CD14-positive monocyte (primary cell): ENCODE measurements at regions not wholly inside any gene's neighbourhood (a gene's known extent, or its start where the extent isn't known, plus 50 kb on each side); places are given as distances from the start of the nearest gene placed in this dataset.

ENCODE experiments used
- DNase-seq, 3 donors: peaks; one replicate each; pipeline ENCODE4 v3.0.0-alpha.2; 2011 to 2022
- H2AFZ ChIP-seq: 2 replicates; pipeline ENCODE4 v1.6.0; 2012; ENCODE audit warnings: mild to moderate bottlenecking, low read depth, low read length, inconsistent platforms; ENCODE audit not compliant: insufficient read depth, poor library complexity, severe bottlenecking
- H3K27ac ChIP-seq, 2 donors: 1 replicate in 1 of 2; 2 replicates in 1 of 2; pipeline ENCODE4 v1.5.1; 2012 to 2013; ENCODE audit warnings: low read length in 2 of 2, control low read depth in 1 of 2, inconsistent platforms in 1 of 2, low read depth in 1 of 2, mild to moderate bottlenecking in 1 of 2
- H3K27me3 ChIP-seq, 2 donors: one replicate each; pipeline versions ENCODE4 v1.6.0 to v1.6.1; 2011 to 2013; ENCODE audit warnings: low read length in 2 of 2; ENCODE audit not compliant: control insufficient read depth in 2 of 2, insufficient read depth in 2 of 2
- H3K36me3 ChIP-seq, 2 donors: replicated peaks in 1 of 2; 1 replicate in 1 of 2; 2 replicates in 1 of 2; pipeline versions ENCODE4 v1.5.1 to v1.6.1; 2012 to 2013; ENCODE audit warnings: low read length in 2 of 2, control low read depth in 1 of 2, inconsistent platforms in 1 of 2, mild to moderate bottlenecking in 1 of 2; ENCODE audit not compliant: insufficient read depth in 2 of 2, control insufficient read depth in 1 of 2
- H3K4me1 ChIP-seq, 2 donors: 1 replicate in 1 of 2; 2 replicates in 1 of 2; pipeline versions ENCODE4 v1.5.1 to v1.6.1; 2012 to 2013; ENCODE audit warnings: low read length in 2 of 2, control low read depth in 1 of 2, inconsistent platforms in 1 of 2, mild to moderate bottlenecking in 1 of 2, moderate library complexity in 1 of 2; ENCODE audit not compliant: insufficient read depth in 2 of 2, control insufficient read depth in 1 of 2
- H3K4me2 ChIP-seq: replicated peaks from 2 replicates; pipeline ENCODE3; 2012; ENCODE audit warnings: low read length, moderate library complexity, mild to moderate bottlenecking; ENCODE audit not compliant: poor library complexity, severe bottlenecking; ENCODE audit errors: extremely low read depth
- H3K4me3 ChIP-seq, 3 experiments: fragments of 200-600 bp in 1 of 3; sonication (generic) in 1 of 3; replicated peaks in 1 of 3; 1 replicate in 2 of 3; 2 replicates in 1 of 3; pipeline ENCODE4 v1.5.1; 2011 to 2013; ENCODE audit warnings: low read length in 3 of 3, mild to moderate bottlenecking in 3 of 3, control low read depth in 2 of 3, low read depth in 2 of 3, inconsistent platforms in 1 of 3, moderate library complexity in 1 of 3
- H3K79me2 ChIP-seq: 2 replicates; pipeline ENCODE4 v1.6.0; 2012; ENCODE audit warnings: mild to moderate bottlenecking, control low read depth, inconsistent platforms, low read length, moderate library complexity; ENCODE audit not compliant: insufficient read depth
- H3K9ac ChIP-seq: 2 replicates; pipeline ENCODE4 v1.6.0; 2017; ENCODE audit warnings: low read length, mild to moderate bottlenecking; ENCODE audit not compliant: insufficient read depth, poor library complexity, severe bottlenecking
- H3K9me3 ChIP-seq, 2 donors: replicated peaks in 1 of 2; 1 replicate in 1 of 2; 2 replicates in 1 of 2; pipeline versions ENCODE4 v1.5.1 to v1.6.1; 2012 to 2013; ENCODE audit warnings: low read length in 2 of 2, control low read depth in 1 of 2; ENCODE audit not compliant: control insufficient read depth in 1 of 2, insufficient read depth in 1 of 2
- H4K20me1 ChIP-seq: 2 replicates; pipeline ENCODE4 v1.6.0; 2012; ENCODE audit warnings: mild to moderate bottlenecking, low read length, control low read depth, moderate library complexity; ENCODE audit not compliant: insufficient read depth
- H3K27ac Mint-ChIP-seq, 7 donors: one replicate each; pipeline ENCODE4 v1.8.0; 2020; ENCODE audit warnings: mild to moderate bottlenecking in 7 of 7, mixed read lengths in 7 of 7, moderate library complexity in 6 of 7, inconsistent platforms in 2 of 7
- H3K27me3 Mint-ChIP-seq, 3 donors: one replicate each; pipeline ENCODE4 v1.8.0; 2021 to 2022; ENCODE audit warnings: low read depth in 3 of 3, mild to moderate bottlenecking in 3 of 3, mixed read lengths in 3 of 3, moderate library complexity in 3 of 3, inconsistent platforms in 1 of 3
- H3K36me3 Mint-ChIP-seq, 2 donors: one replicate each; pipeline ENCODE4 v1.8.0; 2020; ENCODE audit warnings: mixed read lengths in 2 of 2, inconsistent platforms in 1 of 2, mild to moderate bottlenecking in 1 of 2
- H3K4me1 Mint-ChIP-seq: one replicate; pipeline ENCODE4 v1.8.0; 2020; ENCODE audit warnings: mild to moderate bottlenecking, mixed read lengths
- H3K4me3 Mint-ChIP-seq, 2 donors: one replicate each; pipeline ENCODE4 v1.8.0; 2020; ENCODE audit warnings: mild to moderate bottlenecking in 2 of 2, mixed read lengths in 2 of 2, moderate library complexity in 1 of 2
- H3K9me3 Mint-ChIP-seq, 7 donors: one replicate each; pipeline ENCODE4 v1.8.0; 2020 to 2022; ENCODE audit warnings: mixed read lengths in 7 of 7, mild to moderate bottlenecking in 6 of 7, moderate library complexity in 6 of 7, inconsistent platforms in 2 of 7
- CTCF ChIP-seq: fragments of 200-600 bp; IDR thresholded peaks from one replicate; pipeline ENCODE4 v1.8.0; 2022; ENCODE audit warnings: antibody characterized with exemption, mild to moderate bottlenecking
- WGBS: methylation state at CpG from one replicate; pipeline ENCODE4 v1.1.5; 2013; ENCODE audit warnings: missing lambda C conversion rate; ENCODE audit not compliant: insufficient coverage; 5-methylcytosine and 5-hydroxymethylcytosine counted together
- intact Hi-C, 2 donors: fragments of 100-400 bp; cut with micrococcal nuclease; formaldehyde crosslinking; loops; one replicate each; pipeline versions ENCODE4 v1.15.0 to v1.15.1; 2023

GRCh38 chr1:38568061-38568857 lies 291.3 kb downstream of the RRAGC start:
- H3K4me3 ChIP-seq = no peak overlapping the region
- H3K27me3 Mint-ChIP-seq = peaks cover 5 to 26% (median 20%) of the 10 kb centered on the region in 3 donors
- H3K4me2 ChIP-seq = no peak overlapping the region
- DNase-seq = no peak
- no peaks in the 10 kb centered on the region for H3K9me3 Mint-ChIP-seq
- H3K79me2 ChIP-seq = no peaks in the 10 kb centered on the region
- H4K20me1 ChIP-seq = no peaks in the 10 kb centered on the region
- no peak overlapping the region for H3K27ac ChIP-seq
- H3K36me3 ChIP-seq = no peaks in the 10 kb centered on the region
- H3K9me3 ChIP-seq = no peaks in the 10 kb centered on the region
- 88% methylated on average over 3 of the region's 5 CpGs for WGBS
- H3K36me3 Mint-ChIP-seq = no peaks in the 10 kb centered on the region
- no peak overlapping the region for H3K9ac ChIP-seq
- H3K27me3 ChIP-seq = peaks cover 0 to 7% of the 10 kb centered on the region in 2 donors
- TF ChIP-seq CTCF = no peak
- H3K4me1 ChIP-seq = no peaks in the 10 kb centered on the region
- no peak overlapping the region for H2AFZ ChIP-seq
- intact Hi-C loops = no loop called here
- no peaks in the 10 kb centered on the region for H3K4me1 Mint-ChIP-seq
- H3K4me3 Mint-ChIP-seq = no peak overlapping the region
- H3K27ac Mint-ChIP-seq = no peak overlapping the region

- Histone ChIP-seq H3K79me2 (no peaks in the 10 kb centered on the region), H3K4me2 (no peak overlapping the region), H3K4me3 (no peak overlapping the region), H4K20me1 (no peaks in the 10 kb centered on the region), H2AFZ (no peak overlapping the region), H3K9me3 (no peaks in the 10 kb centered on the region), H3K9ac (no peak overlapping the region), H3K27me3 (peaks cover 0 to 7% of the 10 kb centered on the region in 2 donors), H3K36me3 (no peaks in the 10 kb centered on the region), H3K4me1 (no peaks in the 10 kb centered on the region), H3K27ac (no peak overlapping the region)
- no peak for TF ChIP-seq CTCF
- Mint-ChIP-seq H3K9me3 (no peaks in the 10 kb centered on the region), H3K36me3 (no peaks in the 10 kb centered on the region), H3K27ac (no peak overlapping the region), H3K4me3 (no peak overlapping the region), H3K4me1 (no peaks in the 10 kb centered on the region), H3K27me3 (peaks cover 3 to 29% (median 21%) of the 10 kb centered on the region in 3 donors)
- no peak for DNase-seq
- intact Hi-C loops = no loop called here
- 92% methylated on average over 4 of the region's 5 CpGs for WGBS
Measured at GRCh38 chr1:38567401-38567800, 292.2 kb downstream of the RRAGC start.
